Mesenchymal stem cell (in vitro differentiated cells and primary cell): ENCODE measurements at regions not wholly inside any gene's neighbourhood (a gene's known extent, or its start where the extent isn't known, plus 50 kb on each side); places are given as distances from the start of the nearest gene placed in this dataset.
"Not testable (repeated sequence)": the region's sequence is repeated elsewhere in the genome, so short reads cannot be mapped to it uniquely, and the experiment has no call there.

ENCODE experiments used
- DNase-seq: peaks from one replicate; pipeline ENCODE4 v3.0.0-alpha.2; 2013
- H2AFZ ChIP-seq: one replicate; pipeline ENCODE4 v1.6.1; 2013; ENCODE audit warnings: low read depth, mild to moderate bottlenecking, control low read depth, inconsistent platforms, low read length, moderate library complexity
- H2AK5ac ChIP-seq: 2 replicates; pipeline ENCODE4 v1.6.1; 2013; ENCODE audit warnings: low read length, moderate library complexity, mild to moderate bottlenecking, inconsistent platforms; ENCODE audit not compliant: severe bottlenecking
- H2BK120ac ChIP-seq: one replicate; pipeline ENCODE4 v1.6.1; 2013; ENCODE audit warnings: low read depth, mild to moderate bottlenecking, inconsistent platforms, low read length, moderate library complexity
- H2BK12ac ChIP-seq, 2 experiments: one replicate each; pipeline ENCODE4 v1.6.1; 2013; ENCODE audit warnings: inconsistent platforms in 2 of 2, low read length in 2 of 2, mild to moderate bottlenecking in 2 of 2, moderate library complexity in 2 of 2, control low read depth in 1 of 2
- H2BK15ac ChIP-seq: one replicate; pipeline ENCODE4 v1.6.1; 2013; ENCODE audit warnings: mild to moderate bottlenecking, low read depth, inconsistent platforms; ENCODE audit not compliant: poor library complexity, severe bottlenecking
- H2BK5ac ChIP-seq: 2 replicates; pipeline ENCODE4 v1.6.1; 2013; ENCODE audit warnings: low read depth, mild to moderate bottlenecking, low read length, control low read depth, inconsistent platforms; ENCODE audit not compliant: poor library complexity, severe bottlenecking
- H3K14ac ChIP-seq, 2 experiments: one replicate each; pipeline ENCODE4 v1.6.1; 2013; ENCODE audit warnings: inconsistent platforms in 2 of 2, low read length in 2 of 2, control low read depth in 1 of 2, mild to moderate bottlenecking in 1 of 2, moderate library complexity in 1 of 2
- H3K18ac ChIP-seq, 2 experiments: one replicate each; pipeline ENCODE4 v1.6.1; 2013; ENCODE audit warnings: inconsistent platforms in 2 of 2, low read length in 2 of 2, control low read depth in 1 of 2, low read depth in 1 of 2, mild to moderate bottlenecking in 1 of 2
- H3K23ac ChIP-seq, 2 experiments: one replicate each; pipeline ENCODE4 v1.6.1; 2013; ENCODE audit warnings: inconsistent platforms in 2 of 2, low read length in 2 of 2, mild to moderate bottlenecking in 2 of 2, moderate library complexity in 2 of 2, control low read depth in 1 of 2
- H3K27ac ChIP-seq: 2 replicates; pipeline ENCODE4 v1.5.1; 2013; ENCODE audit warnings: mild to moderate bottlenecking, moderate library complexity, low read length, control low read depth, inconsistent platforms; ENCODE audit not compliant: poor library complexity, severe bottlenecking
- H3K27me3 ChIP-seq, 2 experiments: 2 replicates each; pipeline versions ENCODE4 v1.6.1 to v1.7.0; 2013; ENCODE audit warnings: low read length in 2 of 2, mild to moderate bottlenecking in 2 of 2, moderate library complexity in 2 of 2, control low read depth in 1 of 2, inconsistent platforms in 1 of 2; ENCODE audit not compliant: control insufficient read depth in 1 of 2, insufficient read depth in 1 of 2
- H3K36me3 ChIP-seq, 2 experiments: 2 replicates each; pipeline versions ENCODE4 v1.6.1 to v1.7.0; 2013; ENCODE audit warnings: low read length in 2 of 2, control low read depth in 1 of 2, inconsistent platforms in 1 of 2, low read depth in 1 of 2, mild to moderate bottlenecking in 1 of 2; ENCODE audit not compliant: insufficient read depth in 2 of 2, control insufficient read depth in 1 of 2
- H3K4ac ChIP-seq, 2 experiments: one replicate each; pipeline ENCODE4 v1.6.1; 2013; ENCODE audit warnings: inconsistent platforms in 2 of 2, low read length in 2 of 2, mild to moderate bottlenecking in 2 of 2, moderate library complexity in 2 of 2, control low read depth in 1 of 2, low read depth in 1 of 2
- H3K4me1 ChIP-seq: 2 replicates; pipeline ENCODE4 v1.6.1; 2013; ENCODE audit warnings: low read depth, low read length, control low read depth; ENCODE audit not compliant: control insufficient read depth, insufficient read depth
- H3K4me2 ChIP-seq: 2 replicates; pipeline ENCODE4 v1.6.1; 2013; ENCODE audit warnings: low read length, mild to moderate bottlenecking, inconsistent platforms; ENCODE audit not compliant: poor library complexity, severe bottlenecking
- H3K4me3 ChIP-seq, 2 experiments: 2 replicates each; pipeline versions ENCODE4 v1.5.1 to v1.7.0; 2013; ENCODE audit warnings: low read length in 2 of 2, mild to moderate bottlenecking in 2 of 2, control low read depth in 1 of 2, low read depth in 1 of 2; ENCODE audit not compliant: insufficient read depth in 1 of 2
- H3K79me1 ChIP-seq: replicated peaks from 2 replicates; pipeline ENCODE4 v1.6.1; 2013; ENCODE audit warnings: mild to moderate bottlenecking, control low read depth, low read length, inconsistent platforms; ENCODE audit not compliant: poor library complexity, severe bottlenecking
- H3K9ac ChIP-seq: 2 replicates; pipeline ENCODE4 v1.7.0; 2013; ENCODE audit warnings: mild to moderate bottlenecking, low read length, moderate library complexity
- H3K9me3 ChIP-seq: 2 replicates; pipeline ENCODE4 v1.7.0; 2013; ENCODE audit warnings: mild to moderate bottlenecking, low read length; ENCODE audit not compliant: control insufficient read depth
- H4K8ac ChIP-seq: one replicate; pipeline ENCODE4 v1.6.1; 2013; ENCODE audit warnings: inconsistent platforms, mild to moderate bottlenecking, low read length, moderate library complexity
- H4K91ac ChIP-seq: one replicate; pipeline ENCODE4 v1.6.1; 2013; ENCODE audit warnings: mild to moderate bottlenecking, low read length, inconsistent platforms
- WGBS: methylation state at CpG from one replicate; pipeline ENCODE4 v1.1.7; 2013; ENCODE audit warnings: mixed read lengths; 5-methylcytosine and 5-hydroxymethylcytosine counted together

DNA sequence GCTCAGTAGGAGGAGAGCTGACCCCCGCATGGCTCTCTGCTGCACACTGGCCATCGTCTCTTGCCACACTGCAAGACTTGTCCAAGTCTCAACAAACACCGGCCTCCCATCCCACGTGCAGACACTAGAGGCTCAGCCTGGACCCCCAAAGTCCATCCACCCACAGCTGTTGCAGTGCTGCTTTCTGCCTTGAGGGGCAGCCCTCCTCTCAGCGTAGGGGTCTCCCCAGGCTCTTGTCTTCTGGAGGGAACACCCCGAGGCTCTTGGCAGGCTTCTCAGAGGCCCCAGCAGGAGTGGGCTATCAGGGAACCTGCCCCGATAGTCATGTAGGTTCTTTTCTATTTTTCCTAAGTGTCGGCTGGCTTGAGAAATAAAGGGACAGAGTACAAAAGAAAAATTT lies 75.5 kb upstream of the MTLN start:
- not testable (repeated sequence) for H3K4me3 ChIP-seq, H4K8ac ChIP-seq, H2AK5ac ChIP-seq, H3K79me1 ChIP-seq, DNase-seq, H3K4ac ChIP-seq, H3K9me3 ChIP-seq, H2BK15ac ChIP-seq, H2AFZ ChIP-seq, H4K91ac ChIP-seq, H3K4me1 ChIP-seq, H3K27ac ChIP-seq, H3K36me3 ChIP-seq, H3K27me3 ChIP-seq, H3K4me2 ChIP-seq, H3K23ac ChIP-seq, H3K9ac ChIP-seq, H2BK12ac ChIP-seq, H3K14ac ChIP-seq, H3K18ac ChIP-seq, H2BK5ac ChIP-seq, H2BK120ac ChIP-seq
- no CpG with 5 or more reads among the region's 8 CpGs for whole genome bisulfite sequencing

DNA sequence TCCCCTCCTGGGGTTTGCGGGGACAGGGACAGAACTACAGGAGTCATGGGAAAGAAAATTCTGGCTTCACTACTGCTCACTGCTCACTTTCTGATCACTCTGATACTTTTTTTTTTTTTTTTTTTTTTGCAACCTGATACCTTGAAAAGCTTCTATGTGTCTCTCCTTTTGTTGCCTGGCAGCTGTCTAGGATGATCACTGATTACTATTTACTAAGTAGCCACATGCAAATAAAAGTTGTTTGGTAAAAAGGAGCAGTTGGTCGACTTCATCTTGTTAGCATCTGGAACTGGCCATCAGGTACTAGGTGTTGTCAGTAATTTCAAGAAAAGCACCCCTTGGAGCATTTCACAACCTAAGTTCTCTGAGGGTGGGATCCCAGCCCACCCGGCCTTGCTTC lies 74.9 kb upstream of the MTLN start:
- H3K18ac ChIP-seq, H3K36me3 ChIP-seq, H3K27me3 ChIP-seq, H3K23ac ChIP-seq, H3K4ac ChIP-seq, H3K4me3 ChIP-seq, H2BK15ac ChIP-seq, H2BK120ac ChIP-seq, H2BK5ac ChIP-seq, H4K8ac ChIP-seq, DNase-seq, H3K14ac ChIP-seq, H3K4me2 ChIP-seq, H4K91ac ChIP-seq, H3K79me1 ChIP-seq, H3K27ac ChIP-seq, H3K9me3 ChIP-seq, H2AK5ac ChIP-seq, H2BK12ac ChIP-seq, H3K4me1 ChIP-seq, H2AFZ ChIP-seq, H3K9ac ChIP-seq: not testable (repeated sequence)
- WGBS: no CpG with 5 or more reads among the region's 3 CpGs

DNA sequence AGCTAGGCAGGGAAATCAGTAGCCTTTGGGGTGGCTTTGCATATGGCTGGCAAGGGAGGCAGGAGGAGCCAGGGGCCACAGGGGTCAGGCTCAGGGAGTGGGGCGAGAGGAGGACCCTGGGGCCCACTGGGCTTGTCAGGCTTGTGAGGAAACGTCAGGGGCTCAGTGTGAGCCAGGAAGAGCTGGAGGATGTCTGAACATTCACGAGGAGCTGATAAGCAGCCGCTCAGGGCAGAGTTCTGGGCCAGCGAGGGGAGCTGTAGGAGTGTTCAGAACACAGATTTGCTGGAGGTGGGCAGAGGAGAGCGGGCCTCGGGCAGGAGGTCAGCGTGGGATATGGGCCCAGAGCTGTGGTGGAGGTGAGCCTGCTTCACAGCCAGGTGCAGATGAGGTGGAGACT lies 72.7 kb upstream of the MTLN start:
- not testable (repeated sequence) for H3K23ac ChIP-seq, H3K9me3 ChIP-seq, H3K4ac ChIP-seq, H2AFZ ChIP-seq, H3K79me1 ChIP-seq, H2AK5ac ChIP-seq, H3K18ac ChIP-seq, H3K9ac ChIP-seq, H3K36me3 ChIP-seq, H3K27ac ChIP-seq, H2BK15ac ChIP-seq, DNase-seq, H2BK12ac ChIP-seq, H3K27me3 ChIP-seq, H2BK120ac ChIP-seq, H3K4me2 ChIP-seq, H3K4me3 ChIP-seq, H4K8ac ChIP-seq, H2BK5ac ChIP-seq, H3K14ac ChIP-seq, H3K4me1 ChIP-seq, H4K91ac ChIP-seq
- no CpG with 5 or more reads among the region's 8 CpGs for WGBS

DNA sequence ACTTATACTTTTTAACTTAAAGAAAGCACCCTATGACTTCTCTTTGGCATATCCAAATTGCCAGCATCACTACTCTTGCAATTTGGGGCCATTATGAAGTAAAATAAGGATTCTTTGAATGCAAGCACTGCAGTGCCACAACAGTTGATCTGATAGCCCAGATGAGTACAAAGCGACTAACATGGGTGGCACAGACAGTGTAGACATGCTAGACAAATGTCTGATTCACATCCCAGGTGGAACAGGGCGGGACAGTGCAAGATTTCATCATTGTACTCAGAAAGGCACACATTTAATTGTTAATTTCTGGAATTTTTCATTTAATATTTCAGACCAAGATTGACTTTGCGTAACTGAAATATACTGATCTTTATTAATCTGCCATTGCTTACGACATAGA lies 68.5 kb upstream of the MTLN start:
- no CpG with 5 or more reads among the region's 4 CpGs for WGBS

More for the DNA sequence above, 68.5 kb upstream of the MTLN start:
- H3K27me3 ChIP-seq, H3K27ac ChIP-seq, H3K4me3 ChIP-seq, H3K79me1 ChIP-seq, H3K14ac ChIP-seq, DNase-seq, H3K9me3 ChIP-seq, H3K9ac ChIP-seq, H2BK12ac ChIP-seq, H2AFZ ChIP-seq, H3K4me2 ChIP-seq, H3K36me3 ChIP-seq, H3K4me1 ChIP-seq, H2BK15ac ChIP-seq, H4K8ac ChIP-seq, H2AK5ac ChIP-seq, H3K18ac ChIP-seq, H4K91ac ChIP-seq, H3K4ac ChIP-seq, H2BK120ac ChIP-seq, H3K23ac ChIP-seq, H2BK5ac ChIP-seq: not testable (repeated sequence)
